ENCODE measurements at regions not wholly inside any gene's neighbourhood (a gene's known extent, or its start where the extent isn't known, plus 50 kb on each side); places are given as distances from the start of the nearest gene placed in this dataset.

GRCh38 chrX:42973321-42973720 lies 195.4 kb upstream of the PPP1R2C start (continued):
- no peak for TF ChIP-seq AEBP2 (tag by site-specific recombination; IDR thresholded peaks at IDR 0.05; ENCODE audit: borderline replicate concordance)
- TF ChIP-seq ZNF548 (tag by site-specific recombination; IDR thresholded peaks at IDR 0.05) = no peak
- no peak for TF ChIP-seq SCRT2 (tag by site-specific recombination; IDR thresholded peaks at IDR 0.05)

- ChIA-PET CTCF (interaction anchor here (0.9 to 1.7 kb wide), 2 partner anchors 8 to 10 kb away, joined by 3 read pairs; no protein-coding TSS in a partner anchor), POLR2A (no interaction called here)
- Histone ChIP-seq H3K27ac (ENCODE audit: extremely low read depth, low read depth, low read length) (no peak overlapping the region), H3K36me3 (ENCODE audit: control insufficient read depth in 2 of 2, insufficient read depth in 1 of 2, low read length in 2 of 2) (no peaks in the 10 kb centered on the region), H3K4me3 (ENCODE audit: low read depth, low read length) (no peak overlapping the region), H3K4me1 (ENCODE audit: control insufficient read depth, insufficient read depth, low read length) (no peaks in the 10 kb centered on the region), H3K9me3 (ENCODE audit: control insufficient read depth, insufficient read depth, low read depth, low read length) (no peaks in the 10 kb centered on the region)
- TF ChIP-seq ZNF777 (tag by site-specific recombination; IDR thresholded peaks at IDR 0.05; ENCODE audit: borderline replicate concordance) (no peak), OVOL3 (tag by site-specific recombination; IDR thresholded peaks at IDR 0.05) (no peak), ZNF558 (tag by site-specific recombination; IDR thresholded peaks at IDR 0.05) (no peak), ZNF610 (tag by site-specific recombination; IDR thresholded peaks at IDR 0.05; ENCODE audit: borderline replicate concordance) (no peak), ZSCAN23 (tag by site-specific recombination; IDR thresholded peaks at IDR 0.05) (no peak), ZBTB20 (tag by site-specific recombination; IDR thresholded peaks at IDR 0.05) (no peak), ZNF354C (tag by site-specific recombination; IDR thresholded peaks at IDR 0.05; ENCODE audit: borderline replicate concordance, low read depth) (no peak), ZNF140 (tag by site-specific recombination; IDR thresholded peaks at IDR 0.05) (no peak), ZNF843 (tag by site-specific recombination; IDR thresholded peaks at IDR 0.05) (no peak), RBAK (tag by site-specific recombination; IDR thresholded peaks at IDR 0.05) (no peak), ZNF488 (tag by site-specific recombination; IDR thresholded peaks at IDR 0.05) (no peak), ZNF692 (tag by site-specific recombination; IDR thresholded peaks at IDR 0.05) (no peak), BCL11B (tag by site-specific recombination; IDR thresholded peaks at IDR 0.05; ENCODE audit: low read depth) (no peak), ZNF560 (tag by site-specific recombination; IDR thresholded peaks at IDR 0.05; ENCODE audit: borderline replicate concordance) (no peak), GFI1B (tag by site-specific recombination; IDR thresholded peaks at IDR 0.05) (no peak)
Observed at GRCh38 chrX:42975906-42976305, 197.9 kb upstream of the PPP1R2C start.

- TF ChIP-seq ZNF48 (tag by site-specific recombination; IDR thresholded peaks at IDR 0.05) (no peak), HOXD13 (CRISPR knock-in tag; IDR thresholded peaks at IDR 0.05; ENCODE audit: borderline replicate concordance) (no peak), ZNF747 (tag by site-specific recombination; IDR thresholded peaks at IDR 0.05) (no peak), ZBTB6 (tag by site-specific recombination; IDR thresholded peaks at IDR 0.05) (no peak), ZNF530 (tag by site-specific recombination; IDR thresholded peaks at IDR 0.05; ENCODE audit: low read depth) (no peak), ZNF211 (tag by site-specific recombination; IDR thresholded peaks at IDR 0.05; ENCODE audit: low read depth) (no peak), ZNF148 (tag by site-specific recombination; IDR thresholded peaks at IDR 0.05; ENCODE audit: borderline replicate concordance) (no peak), ZNF529 (tag by site-specific recombination; IDR thresholded peaks at IDR 0.05; ENCODE audit: insufficient replicate concordance) (no peak), ZNF16 (tag by site-specific recombination; IDR thresholded peaks at IDR 0.05; ENCODE audit: low read depth) (no peak)
- no peak overlapping the region for H3K4me3 ChIP-seq (ENCODE audit: low read depth, low read length)
- no peaks in the 10 kb centered on the region for H3K36me3 ChIP-seq (ENCODE audit: control insufficient read depth in 2 of 2, insufficient read depth in 1 of 2, low read length in 2 of 2)
- no peaks in the 10 kb centered on the region for H3K4me1 ChIP-seq (ENCODE audit: control insufficient read depth, insufficient read depth, low read length)
- ChIA-PET CTCF (interaction anchor here (0.6 to 1.7 kb wide), 4 partner anchors 11 to 1216 kb away, joined by 3 read pairs; no protein-coding TSS in a partner anchor), POLR2A (no interaction called here)
- no peaks in the 10 kb centered on the region for H3K9me3 ChIP-seq (ENCODE audit: control insufficient read depth, insufficient read depth, low read depth, low read length)
- H3K27ac ChIP-seq (ENCODE audit: extremely low read depth, low read depth, low read length) = no peak overlapping the region
Observed at GRCh38 chrX:42976746-42977366, 198.9 kb upstream of the PPP1R2C start.
